Chondrocyte (in vitro differentiated cells): ENCODE measurements at regions not wholly inside any gene's neighbourhood (a gene's known extent, or its start where the extent isn't known, plus 50 kb on each side); places are given as distances from the start of the nearest gene placed in this dataset.

Source experiments
- DNase-seq: peaks from one replicate; pipeline ENCODE4 v3.0.0; 2021; ENCODE audit warnings: mixed read lengths, low spot score
- H3K27ac Mint-ChIP-seq: one replicate; pipeline ENCODE4 v1.8.0; 2021; ENCODE audit warnings: mild to moderate bottlenecking, moderate library complexity, mixed read lengths; ENCODE audit not compliant: unreplicated experiment
- H3K27me3 Mint-ChIP-seq: 2 replicates; pipeline ENCODE4 v1.8.0; 2021; ENCODE audit warnings: low read depth, mixed read lengths
- H3K36me3 Mint-ChIP-seq: 2 replicates; pipeline ENCODE4 v1.8.0; 2021; ENCODE audit warnings: low read depth, mixed read lengths
- H3K4me1 Mint-ChIP-seq: 2 replicates; pipeline ENCODE4 v1.8.0; 2021; ENCODE audit warnings: low read depth, mild to moderate bottlenecking, mixed read lengths
- H3K4me3 Mint-ChIP-seq: one replicate; pipeline ENCODE4 v1.8.0; 2021; ENCODE audit warnings: mild to moderate bottlenecking, moderate library complexity, mixed read lengths; ENCODE audit not compliant: unreplicated experiment
- H3K9me3 Mint-ChIP-seq: 2 replicates; pipeline ENCODE4 v1.8.0; 2021; ENCODE audit warnings: low read depth, mixed read lengths
- TF ChIP-seq, protein P1 (sequence below): fragments of 200-600 bp; sonication (generic); IDR thresholded peaks from 2 replicates; pipeline ENCODE4 v1.5.0; 2021; ENCODE audit warnings: antibody characterized with exemption, mild to moderate bottlenecking, moderate library complexity

- no peak for DNase-seq
- peaks cover 2% of the 10 kb centered on the region for H3K36me3 Mint-ChIP-seq
- no peaks in the 10 kb centered on the region for H3K27me3 Mint-ChIP-seq
- H3K4me1 Mint-ChIP-seq, result peaks cover 38% of the 10 kb centered on the region
- TF ChIP-seq, protein P1, sequence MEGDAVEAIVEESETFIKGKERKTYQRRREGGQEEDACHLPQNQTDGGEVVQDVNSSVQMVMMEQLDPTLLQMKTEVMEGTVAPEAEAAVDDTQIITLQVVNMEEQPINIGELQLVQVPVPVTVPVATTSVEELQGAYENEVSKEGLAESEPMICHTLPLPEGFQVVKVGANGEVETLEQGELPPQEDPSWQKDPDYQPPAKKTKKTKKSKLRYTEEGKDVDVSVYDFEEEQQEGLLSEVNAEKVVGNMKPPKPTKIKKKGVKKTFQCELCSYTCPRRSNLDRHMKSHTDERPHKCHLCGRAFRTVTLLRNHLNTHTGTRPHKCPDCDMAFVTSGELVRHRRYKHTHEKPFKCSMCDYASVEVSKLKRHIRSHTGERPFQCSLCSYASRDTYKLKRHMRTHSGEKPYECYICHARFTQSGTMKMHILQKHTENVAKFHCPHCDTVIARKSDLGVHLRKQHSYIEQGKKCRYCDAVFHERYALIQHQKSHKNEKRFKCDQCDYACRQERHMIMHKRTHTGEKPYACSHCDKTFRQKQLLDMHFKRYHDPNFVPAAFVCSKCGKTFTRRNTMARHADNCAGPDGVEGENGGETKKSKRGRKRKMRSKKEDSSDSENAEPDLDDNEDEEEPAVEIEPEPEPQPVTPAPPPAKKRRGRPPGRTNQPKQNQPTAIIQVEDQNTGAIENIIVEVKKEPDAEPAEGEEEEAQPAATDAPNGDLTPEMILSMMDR, result no peak
- peaks cover 2% of the 10 kb centered on the region for H3K9me3 Mint-ChIP-seq
- H3K4me3 Mint-ChIP-seq, result no peak overlapping the region
- no peak overlapping the region for H3K27ac Mint-ChIP-seq
These were observed 331.7 kb downstream of the TNS1 start for GRCh38 chr2:217671075-217671474.

GRCh38 chr2:217669831-217670230 is 333.0 kb downstream of the TNS1 start:
- no peak for DNase-seq
- Mint-ChIP-seq H3K4me1 (peaks cover 48% of the 10 kb centered on the region), H3K36me3 (peaks cover under 1% of the 10 kb centered on the region), H3K9me3 (peaks cover under 1% of the 10 kb centered on the region), H3K27me3 (no peaks in the 10 kb centered on the region), H3K4me3 (no peak overlapping the region), H3K27ac (peak overlapping the region; percentile 0)
- TF ChIP-seq, protein P1, result no peak

DNA sequence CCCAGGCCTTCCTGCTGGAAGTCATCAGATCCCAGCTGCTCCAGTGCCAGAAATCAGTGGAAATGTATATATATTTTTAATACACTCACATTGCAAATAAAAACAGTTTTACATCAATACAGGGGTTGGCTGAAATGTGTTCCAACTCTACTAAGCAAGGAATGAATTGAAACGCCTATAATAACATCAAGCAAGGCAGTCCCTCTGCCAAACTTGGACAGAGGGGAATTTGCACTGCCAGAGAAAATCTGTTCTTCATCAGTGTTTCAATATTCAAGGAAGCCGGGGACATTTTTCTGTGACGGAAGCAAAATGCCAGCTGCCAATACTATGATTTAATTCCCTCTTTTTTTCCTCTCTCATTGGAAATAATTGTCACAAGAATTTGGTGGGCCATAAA is 335.3 kb downstream of the TNS1 start:
- Mint-ChIP-seq H3K4me3 (no peak overlapping the region), H3K27ac (peak overlapping the region; percentile 76), H3K4me1 (peaks cover 59% of the 10 kb centered on the region)

DNA sequence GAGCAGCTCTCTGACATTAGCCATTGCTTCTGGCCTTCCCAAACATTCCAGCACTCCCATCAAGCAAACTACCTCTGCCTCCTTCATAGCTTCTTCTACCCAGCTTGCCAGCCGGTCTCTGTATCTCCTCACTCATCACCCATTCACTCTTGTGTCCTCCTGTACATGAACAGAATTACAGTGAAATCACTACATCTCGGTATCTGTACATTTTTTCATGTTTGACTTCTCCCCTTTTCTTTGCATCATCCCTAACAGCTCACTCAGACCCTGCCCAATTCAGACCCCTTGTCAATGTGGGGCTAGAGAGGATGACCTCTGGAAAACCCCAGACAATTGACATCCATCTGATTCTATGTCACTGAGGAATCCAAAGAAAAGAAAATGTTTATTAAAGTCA is 335.8 kb downstream of the TNS1 start:
- no peak for DNase-seq
- peaks cover 5% of the 10 kb centered on the region for H3K9me3 Mint-ChIP-seq
- H3K27ac Mint-ChIP-seq, result peak overlapping the region; percentile 76
- TF ChIP-seq, protein P1, result no peak
- no peaks in the 10 kb centered on the region for H3K27me3 Mint-ChIP-seq
- no peak overlapping the region for H3K4me3 Mint-ChIP-seq
- peaks cover 3% of the 10 kb centered on the region for H3K36me3 Mint-ChIP-seq
- H3K4me1 Mint-ChIP-seq, result peaks cover 62% of the 10 kb centered on the region

More for the DNA sequence above, 335.3 kb downstream of the TNS1 start:
- H3K36me3 Mint-ChIP-seq, result peaks cover 3% of the 10 kb centered on the region
- H3K9me3 Mint-ChIP-seq, result peaks cover 5% of the 10 kb centered on the region
- TF ChIP-seq, protein P1, result no peak
- no peaks in the 10 kb centered on the region for H3K27me3 Mint-ChIP-seq
- no peak for DNase-seq

GRCh38 chr2:217666338-217666737 is 336.5 kb downstream of the TNS1 start:
- Mint-ChIP-seq H3K27ac (no peak overlapping the region), H3K9me3 (peaks cover 5% of the 10 kb centered on the region), H3K4me3 (no peak overlapping the region), H3K27me3 (no peaks in the 10 kb centered on the region), H3K4me1 (peaks cover 69% of the 10 kb centered on the region), H3K36me3 (peaks cover 3% of the 10 kb centered on the region)
- no peak for DNase-seq
- TF ChIP-seq, protein P1, result no peak
